ENCODE measurements at regions not wholly inside any gene's neighbourhood (a gene's known extent, or its start where the extent isn't known, plus 50 kb on each side); places are given as distances from the start of the nearest gene placed in this dataset.
"Not testable (repeated sequence)": the region's sequence is repeated elsewhere in the genome, so short reads cannot be mapped to it uniquely, and the experiment has no call there.

DNA sequence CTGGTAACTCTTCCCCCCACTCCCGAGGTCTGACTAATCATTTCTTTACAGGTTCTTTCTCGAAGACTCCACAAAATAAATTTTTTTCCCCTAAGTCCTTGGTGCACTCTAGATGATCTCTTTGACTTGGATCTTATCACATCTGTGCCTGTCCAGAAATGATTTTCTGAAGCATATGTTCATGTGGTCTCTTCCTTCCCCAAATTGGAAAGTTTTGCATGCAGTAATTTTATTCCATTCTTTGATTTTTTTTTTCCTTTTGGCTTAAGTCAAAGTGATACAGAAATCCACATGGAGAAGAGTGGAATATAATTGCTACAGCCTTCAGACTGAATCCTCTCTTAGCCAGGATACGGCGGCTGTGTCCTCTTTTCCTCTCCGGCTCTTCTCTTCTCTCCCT is 213.3 kb downstream of the BMP4 start:
- no peak for DNase-seq (ENCODE audit: low read depth in 2 of 2)

GRCh38 chr14:53742233-53742620 is 214.4 kb downstream of the BMP4 start:
- DNase-seq (ENCODE audit: low read depth in 2 of 2) = no peak

DNA sequence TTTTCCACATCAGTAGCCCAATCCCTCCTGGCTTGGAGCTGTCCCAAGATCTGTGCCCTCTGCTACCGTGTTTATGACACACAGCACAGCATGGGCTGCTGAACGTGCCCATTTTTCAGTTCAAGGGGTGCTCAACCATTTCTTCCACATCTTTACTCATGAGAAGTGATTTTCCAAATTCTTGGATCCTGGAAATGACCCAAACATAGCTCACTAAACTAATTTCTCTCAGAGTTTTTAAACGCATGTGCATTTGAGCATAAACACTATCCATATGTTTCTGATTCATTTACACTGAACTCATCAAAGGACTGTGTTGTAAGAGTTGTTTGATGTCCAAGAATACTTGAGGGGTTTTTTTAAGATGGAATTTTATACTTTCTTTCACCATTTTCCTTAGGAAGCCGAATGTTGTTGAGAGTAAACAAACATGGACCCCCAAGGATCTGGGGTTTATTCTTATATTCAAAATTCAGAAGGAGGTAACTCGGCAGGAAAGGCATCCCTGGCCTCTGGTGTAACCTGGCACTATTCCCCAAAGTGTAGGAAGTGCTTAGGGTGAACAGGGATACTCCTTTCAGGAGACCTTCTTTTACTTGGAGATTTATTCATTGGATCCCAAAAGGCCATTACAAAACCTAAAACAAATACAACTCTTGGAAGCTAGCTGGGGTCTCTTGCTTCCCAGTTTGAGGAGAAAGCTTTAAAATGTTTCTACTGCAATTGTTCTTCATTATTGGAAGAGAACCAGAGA is 215.0 kb downstream of the BMP4 start:
- DNase-seq (ENCODE audit: low read depth in 2 of 2) = no peak

DNA sequence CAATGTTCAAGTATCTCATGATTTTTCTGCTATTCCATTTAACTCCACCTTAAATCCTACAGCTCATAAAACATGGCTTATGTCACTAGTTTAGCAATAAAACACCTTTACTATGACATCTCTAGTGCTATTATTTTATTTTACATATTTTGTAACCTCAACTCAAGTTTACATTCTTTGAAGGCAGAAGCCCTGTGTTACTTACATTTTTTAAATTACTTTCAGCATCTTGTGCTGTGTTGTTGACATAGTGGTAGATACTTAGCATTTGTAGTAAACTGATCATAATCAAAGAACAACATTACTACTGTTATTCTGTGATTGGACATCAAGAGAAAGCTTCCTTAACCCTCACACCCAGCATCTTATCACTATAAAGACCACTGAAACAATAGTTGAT is 216.1 kb downstream of the BMP4 start:
- DNase-seq (ENCODE audit: low read depth in 2 of 2) = no peak

DNA sequence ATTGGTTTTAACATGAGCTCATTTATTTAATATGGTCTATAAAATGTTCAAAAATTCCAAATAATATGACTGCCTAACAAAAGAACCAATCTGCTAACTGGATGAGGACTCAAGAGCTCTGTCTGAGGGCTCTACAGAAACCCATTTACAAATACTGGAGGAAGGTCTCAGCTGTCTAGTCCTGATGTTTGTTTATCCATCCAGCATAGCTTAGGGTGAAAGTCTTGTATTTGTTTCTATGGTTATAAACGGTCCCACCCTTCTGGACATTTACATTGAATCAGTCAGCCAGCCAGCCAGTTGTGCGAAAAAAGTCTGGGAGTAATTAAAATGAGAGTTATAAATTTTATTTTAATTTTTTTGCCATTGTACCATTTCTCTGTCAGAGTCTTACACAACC is 220.7 kb downstream of the BMP4 start:
- no peak for DNase-seq (ENCODE audit: low read depth in 2 of 2)

DNA sequence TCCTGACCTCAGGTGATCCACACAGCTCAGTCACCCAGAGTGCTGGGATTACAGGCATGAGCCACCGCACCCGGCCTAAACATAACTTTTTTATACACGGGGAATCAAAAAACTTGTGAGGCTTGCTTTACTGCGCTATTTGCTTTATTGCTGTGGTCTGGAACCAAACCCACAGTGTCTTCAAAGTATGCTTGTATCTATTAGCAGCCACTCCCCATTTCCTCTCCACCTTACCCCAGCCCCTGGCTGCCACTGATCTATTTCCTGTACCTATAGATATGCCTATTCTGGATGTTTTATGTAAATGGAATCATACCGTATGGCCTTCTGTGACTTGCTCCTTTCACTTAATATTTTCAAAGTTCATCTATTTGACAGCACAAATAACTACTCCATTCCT is 233.4 kb downstream of the BMP4 start:
- DNase-seq (ENCODE audit: low read depth in 2 of 2) = no peak

DNA sequence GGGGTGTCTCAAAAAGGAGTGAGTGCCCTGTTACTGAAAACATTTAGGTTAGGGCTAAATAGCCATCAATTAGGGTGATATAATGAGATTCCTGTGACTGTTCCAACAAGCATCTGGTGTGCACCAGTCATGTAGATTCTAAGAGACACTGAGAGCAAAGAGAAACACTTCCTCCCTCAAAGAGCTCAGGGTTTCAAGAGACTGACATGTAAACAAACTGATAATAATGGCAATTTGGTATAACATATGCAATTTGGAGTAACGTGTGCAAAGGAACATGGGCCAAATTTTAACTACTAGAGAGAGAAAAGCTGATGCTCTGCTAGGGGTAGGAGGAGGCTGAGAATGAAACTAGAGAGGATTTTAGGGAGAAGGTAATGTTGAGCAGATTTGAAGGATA is 237.1 kb downstream of the BMP4 start:
- DNase-seq (ENCODE audit: low read depth in 2 of 2) = no peak

GRCh38 chr14:53716578-53716977 is 240.0 kb downstream of the BMP4 start:
- DNase-seq (ENCODE audit: low read depth in 2 of 2) = no peak

- no peak for DNase-seq (ENCODE audit: low read depth in 2 of 2)
Measured at GRCh38 chr14:53715193-53715721, 241.4 kb downstream of the BMP4 start.

GRCh38 chr14:53714495-53715192 is 242.0 kb downstream of the BMP4 start:
- no peak for DNase-seq (ENCODE audit: low read depth in 2 of 2)

- DNase-seq (ENCODE audit: low read depth in 2 of 2) = not testable (repeated sequence)
Measured at GRCh38 chr14:53712901-53713300, 243.7 kb downstream of the BMP4 start.

DNA sequence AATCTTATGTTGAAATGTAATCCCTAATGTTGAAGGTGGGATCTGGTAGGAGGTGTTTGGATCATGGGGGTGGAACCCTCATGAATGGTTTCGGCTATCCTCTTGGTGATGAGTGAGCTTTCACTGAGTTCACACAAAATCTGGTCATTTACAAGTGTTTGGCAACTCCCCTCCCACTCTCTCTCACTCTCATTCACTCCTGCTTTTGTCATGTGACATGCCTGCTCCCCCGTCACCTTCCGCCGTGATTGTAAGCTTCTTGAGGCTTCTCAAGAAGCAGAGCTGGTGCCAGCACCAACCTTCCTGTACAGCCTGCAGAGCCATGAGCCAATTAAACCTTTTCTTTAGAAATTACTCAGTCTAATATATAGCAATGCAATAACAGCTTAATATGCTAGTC is 245.4 kb downstream of the BMP4 start:
- DNase-seq (ENCODE audit: low read depth in 2 of 2) = no peak

DNA sequence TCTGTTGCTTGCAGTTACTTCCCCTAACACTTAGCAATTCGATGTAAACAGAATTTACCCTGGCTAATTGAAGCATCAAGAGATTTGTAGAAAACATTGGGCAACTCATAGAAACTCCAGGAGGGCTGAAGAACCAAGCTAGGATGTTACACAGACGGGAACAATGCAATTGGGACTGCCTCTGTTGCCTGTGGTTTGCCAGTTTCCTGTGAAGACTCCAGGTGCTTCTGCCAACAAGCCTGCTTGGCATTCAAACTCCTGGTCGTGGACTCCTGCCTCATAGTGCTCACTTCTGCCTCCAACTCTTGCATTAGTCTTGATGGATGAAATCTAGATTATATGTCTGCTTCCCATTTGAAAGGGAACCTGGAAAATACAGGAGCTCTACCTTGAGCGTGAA is 246.0 kb downstream of the BMP4 start:
- no peak for DNase-seq (ENCODE audit: low read depth in 2 of 2)

DNA sequence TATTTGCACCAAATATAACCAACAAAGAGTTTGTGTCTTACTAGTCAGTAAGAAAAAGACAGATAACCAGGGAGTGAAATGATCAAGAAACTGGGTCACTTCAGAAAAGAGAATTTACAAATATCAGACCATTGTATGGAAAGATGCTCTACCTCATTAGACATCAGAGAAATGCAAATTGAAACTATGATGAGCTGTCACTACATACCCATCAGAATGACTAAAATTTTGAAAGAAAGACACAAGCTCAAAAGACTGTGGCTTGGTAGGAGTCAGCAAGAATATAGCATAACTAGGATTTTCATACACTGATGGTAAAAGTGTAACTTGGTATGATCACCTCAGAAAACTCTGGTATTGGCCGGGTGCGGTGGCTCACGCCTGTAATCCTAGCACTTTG is 247.2 kb downstream of the BMP4 start:
- DNase-seq (ENCODE audit: low read depth in 2 of 2) = no peak

DNA sequence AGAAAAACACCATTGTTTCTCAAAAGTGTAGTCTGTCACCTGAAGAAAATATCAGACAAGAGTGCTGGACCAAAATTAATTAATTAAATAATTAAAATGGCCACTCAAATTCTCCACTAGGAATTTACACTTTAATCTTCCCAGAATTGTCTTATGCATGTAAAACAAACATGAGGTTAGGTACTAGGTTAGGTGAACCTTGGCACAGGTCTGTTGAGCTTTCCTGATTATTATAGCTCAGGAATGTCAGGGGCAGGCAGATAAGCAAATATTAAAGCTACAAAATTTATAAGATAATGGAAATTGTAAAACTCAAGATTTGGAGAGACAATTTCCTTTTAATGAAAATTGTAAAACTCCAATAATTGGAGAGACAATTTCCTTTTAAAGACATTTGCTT is 253.2 kb downstream of the BMP4 start:
- DNase-seq (ENCODE audit: low read depth in 2 of 2) = no peak

GRCh38 chr14:53701108-53701875 is 255.3 kb downstream of the BMP4 start:
- DNase-seq (ENCODE audit: low read depth in 2 of 2) = no peak

GRCh38 chr14:53696217-53696965 is 260.2 kb downstream of the BMP4 start:
- DNase-seq (ENCODE audit: low read depth in 2 of 2) = no peak

- no peak for DNase-seq (ENCODE audit: low read depth in 2 of 2)
Measured at GRCh38 chr14:53695692-53696214, 260.9 kb downstream of the BMP4 start.

- no peak for DNase-seq (ENCODE audit: low read depth in 2 of 2)
Measured at GRCh38 chr14:53692885-53693284, 263.7 kb downstream of the BMP4 start.

- DNase-seq (ENCODE audit: low read depth in 2 of 2) = no peak
Measured at GRCh38 chr14:53692451-53692850, 264.2 kb downstream of the BMP4 start.

GRCh38 chr14:53683229-53683628 is 273.4 kb downstream of the BMP4 start:
- DNase-seq (ENCODE audit: low read depth in 2 of 2) = no peak

DNA sequence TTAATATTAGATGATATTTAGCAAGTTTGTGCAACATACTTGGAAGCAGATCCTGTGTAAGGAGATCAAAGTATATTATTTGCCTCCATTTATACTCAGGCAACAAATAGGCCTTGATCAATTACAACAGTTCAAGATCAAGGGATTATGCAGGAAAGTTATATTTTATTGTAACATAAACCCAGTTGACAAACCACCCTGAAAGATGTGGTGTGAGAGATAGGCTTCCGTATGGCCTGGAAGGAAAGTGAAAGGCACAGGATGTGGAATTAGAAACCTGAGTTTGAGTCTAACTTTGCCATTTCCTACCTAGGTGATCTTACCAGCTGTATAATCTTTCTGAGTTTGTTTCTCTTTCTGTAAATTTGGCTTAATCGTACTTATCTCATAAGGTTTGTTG is 284.1 kb downstream of the BMP4 start:
- DNase-seq (ENCODE audit: low read depth in 2 of 2) = no peak
